K562 (cell line): ENCODE measurements at regions not wholly inside any gene's neighbourhood (a gene's known extent, or its start where the extent isn't known, plus 50 kb on each side); places are given as distances from the start of the nearest gene placed in this dataset.

Experiments used
- ATAC-seq: fragments of 200-7000 bp; cut with Tn5 transposase; 3 replicates; pipeline ENCODE4 v1.9.1; 2020; ENCODE audit warnings: moderate library complexity
- BruUV-seq: library from RNA; stranded (reverse); fragments of 400-500 nt; replicated peaks from 2 replicates; lab custom pipeline; 2021; lab: Mats Ljungman, UMichigan
- CTCF ChIA-PET: fragments of 300-600 bp; formaldehyde crosslinking; extraction: SDS; loops from one replicate; lab custom pipeline; 2021; ENCODE audit warnings: low intra/inter-chr PET ratio; lab: Yijun Ruan, JAX
- POLR2A ChIA-PET: fragments of 300-600, 350-650 bp; sonication (Branson Sonifier 250); formaldehyde crosslinking; extraction: SDS; loops from one replicate; lab custom pipeline; 2021; ENCODE audit warnings: antibody characterized with exemption, inconsistent platforms; lab: Yijun Ruan, JAX
- DNase-seq, 4 experiments: peaks; one replicate each; pipeline versions ENCODE4 v3.0.0 to v3.0.0-alpha.2; 2011 to 2018; ENCODE audit warnings: low spot score in 3 of 4, mixed read lengths in 3 of 4; ENCODE audit errors: extremely low read depth in 1 of 4
- FAIRE-seq: peaks from 2 replicates; lab custom pipeline; 2011; peaks lifted over from hg19 to GRCh38; lab: Jason Lieb, UNC
- H2AFZ ChIP-seq: 2 replicates; pipeline ENCODE4 v1.6.0; 2011; ENCODE audit warnings: low read depth, low read length, control low read depth, inconsistent platforms
- H3K27ac ChIP-seq: fragments of 200-600 bp; 3 replicates; pipeline ENCODE4 v1.8.0; 2011; ENCODE audit warnings: low read depth, mild to moderate bottlenecking, control low read depth, inconsistent platforms, low read length, moderate library complexity, mixed read lengths; ENCODE audit errors: extremely low read depth
- H3K27me3 ChIP-seq, 2 experiments: fragments of 300-600 bp in 1 of 2; 2 replicates in 1 of 2; 3 replicates in 1 of 2; pipeline versions ENCODE4 v1.6.0 to v1.8.0; 2011; ENCODE audit warnings: inconsistent platforms in 2 of 2, low read length in 2 of 2, mild to moderate bottlenecking in 1 of 2, mixed read lengths in 1 of 2, moderate library complexity in 1 of 2; ENCODE audit not compliant: control insufficient read depth in 2 of 2, insufficient read depth in 2 of 2
- H3K36me3 ChIP-seq: fragments of 300-600 bp; 3 replicates; pipeline ENCODE4 v1.8.0; 2011; ENCODE audit warnings: mild to moderate bottlenecking, low read length, inconsistent platforms; ENCODE audit not compliant: control insufficient read depth, insufficient read depth
- H3K4me1 ChIP-seq, 2 experiments: fragments of 200-600 bp in 1 of 2; replicated peaks in 1 of 2; 2 replicates in 1 of 2; 3 replicates in 1 of 2; pipeline versions ENCODE4 v1.5.1 to v1.8.0; 2011; ENCODE audit warnings: inconsistent platforms in 2 of 2, low read length in 2 of 2, mild to moderate bottlenecking in 1 of 2, mixed read lengths in 1 of 2, moderate library complexity in 1 of 2; ENCODE audit not compliant: control insufficient read depth in 2 of 2, insufficient read depth in 2 of 2
- H3K4me2 ChIP-seq: 2 replicates; pipeline ENCODE4 v1.6.1; 2011; ENCODE audit warnings: low read length, control low read depth, inconsistent platforms, mixed read lengths; ENCODE audit not compliant: insufficient read depth
- H3K4me3 ChIP-seq: fragments of 200-600 bp; sonication (generic), shearing (Covaris generic); 2 replicates; pipeline ENCODE4 v1.5.1; 2016; ENCODE audit warnings: control low read depth, inconsistent platforms
- H3K79me2 ChIP-seq: fragments of 200-600 bp; 3 replicates; pipeline ENCODE4 v1.8.0; 2011; ENCODE audit warnings: low read length, inconsistent platforms; ENCODE audit not compliant: control insufficient read depth, insufficient read depth
- H3K9ac ChIP-seq, 2 experiments: 2 replicates each; pipeline versions ENCODE4 v1.6.0 to v1.6.1; 2011; ENCODE audit warnings: low read depth in 2 of 2, low read length in 2 of 2, control low read depth in 1 of 2, inconsistent platforms in 1 of 2, mild to moderate bottlenecking in 1 of 2, mixed read lengths in 1 of 2; ENCODE audit not compliant: insufficient read depth in 1 of 2
- H3K9me1 ChIP-seq: one replicate; pipeline ENCODE4 v1.6.0; 2011; ENCODE audit warnings: inconsistent platforms, mild to moderate bottlenecking, low read length, moderate library complexity; ENCODE audit not compliant: control insufficient read depth, insufficient read depth
- H3K9me3 ChIP-seq: replicated peaks from 2 replicates; pipeline ENCODE4 v1.5.1; 2011; ENCODE audit warnings: low read depth, low read length, inconsistent platforms; ENCODE audit not compliant: control insufficient read depth, insufficient read depth
- H4K20me1 ChIP-seq: replicated peaks from 2 replicates; pipeline ENCODE4 v1.6.1; 2011; ENCODE audit warnings: low read length, inconsistent platforms, mixed read lengths; ENCODE audit not compliant: control insufficient read depth, insufficient read depth
- ARHGAP35 ChIP-seq: fragments of 450-650 bp; IDR thresholded peaks from 2 replicates; pipeline ENCODE4 v1.6.1; 2018; ENCODE audit not compliant: partially characterized antibody
- C11orf30 ChIP-seq: fragments of 450-650 bp; IDR thresholded peaks from 2 replicates; pipeline ENCODE4 v1.6.1; 2016; ENCODE audit warnings: low read depth, mild to moderate bottlenecking
- FIP1L1 ChIP-seq: fragments of 200-400 bp; formaldehyde crosslinking; IDR thresholded peaks from 2 replicates; pipeline ENCODE4 v1.6.1; 2018; ENCODE audit warnings: mild to moderate bottlenecking, low read depth, low read length; ENCODE audit not compliant: poor library complexity, severe bottlenecking
- HMGN3 ChIP-seq: IDR thresholded peaks from 2 replicates; pipeline ENCODE4 v1.6.1; 2011; ENCODE audit warnings: borderline replicate concordance, low read depth, mild to moderate bottlenecking, mixed read lengths, low read length; ENCODE audit not compliant: insufficient read length; ENCODE audit errors: extremely low read depth
- MAFF ChIP-seq: IDR thresholded peaks from 2 replicates; pipeline ENCODE4 v1.6.1; 2012; ENCODE audit warnings: low read length, improper control_type of control experiment
- SMAD3 ChIP-seq: fragments of 450-650 bp; formaldehyde crosslinking; conservative IDR thresholded peaks from 2 replicates; pipeline ENCODE4 v1.4.0; 2020; ENCODE audit warnings: mild to moderate bottlenecking
- TCFL5 ChIP-seq: fragments of 250-450 bp; sonication (Bioruptor Pico); conservative IDR thresholded peaks from 2 replicates; pipeline ENCODE4 v1.6.1; 2021; ENCODE audit warnings: mild to moderate bottlenecking, moderate library complexity, matching md5 sums
- ZNF316 ChIP-seq: fragments of 450-650 bp; IDR thresholded peaks from 2 replicates; pipeline ENCODE4 v1.6.1; 2016
- WGBS: fragments of 100-300 bp; shearing (Covaris generic); methylation state at CpG from one replicate; pipeline ENCODE4 v1.1.6; 2016; ENCODE audit warnings: low coverage, mixed read lengths; ENCODE audit not compliant: insufficient coverage; ENCODE audit errors: missing lambda C conversion rate; 5-methylcytosine and 5-hydroxymethylcytosine counted together
- in situ Hi-C: fragments of 300-500 bp; cut with MboI; formaldehyde crosslinking; loops from 4 replicates; pipeline ENCODE4 v1.15.0; 2018; ENCODE audit warnings: inconsistent platforms, mixed read lengths
- intact Hi-C: fragments of 100-400 bp; cut with micrococcal nuclease; formaldehyde crosslinking; loops from 2 replicates; pipeline ENCODE4 v1.14.2; 2022
- TF ChIP-seq, protein P1 (sequence below), 2 experiments: fragments of 200-800 bp in 1 of 2; sonication (Bioruptor generic) in 1 of 2; sonication (generic) in 1 of 2; formaldehyde crosslinking in 1 of 2; IDR thresholded peaks in 1 of 2; conservative IDR thresholded peaks in 1 of 2; 2 replicates each; pipeline versions ENCODE4 v1.5.0 to v1.6.1; 2016 to 2020; ENCODE audit warnings: missing compliant biosample characterization in 1 of 2, missing genetic modification characterization in 1 of 2, missing genetic modification reagents in 1 of 2
- TF ChIP-seq, protein P2 (sequence below), 2 experiments: fragments of 450-650 bp in 1 of 2; sonication (generic) in 1 of 2; formaldehyde crosslinking in 1 of 2; IDR thresholded peaks in 1 of 2; conservative IDR thresholded peaks in 1 of 2; 2 replicates each; pipeline versions ENCODE4 v1.6.1 to v1.8.1; 2016 to 2023; ENCODE audit warnings: mild to moderate bottlenecking in 2 of 2, moderate library complexity in 2 of 2, inconsistent platforms in 1 of 2, missing genetic modification reagents in 1 of 2

DNA sequence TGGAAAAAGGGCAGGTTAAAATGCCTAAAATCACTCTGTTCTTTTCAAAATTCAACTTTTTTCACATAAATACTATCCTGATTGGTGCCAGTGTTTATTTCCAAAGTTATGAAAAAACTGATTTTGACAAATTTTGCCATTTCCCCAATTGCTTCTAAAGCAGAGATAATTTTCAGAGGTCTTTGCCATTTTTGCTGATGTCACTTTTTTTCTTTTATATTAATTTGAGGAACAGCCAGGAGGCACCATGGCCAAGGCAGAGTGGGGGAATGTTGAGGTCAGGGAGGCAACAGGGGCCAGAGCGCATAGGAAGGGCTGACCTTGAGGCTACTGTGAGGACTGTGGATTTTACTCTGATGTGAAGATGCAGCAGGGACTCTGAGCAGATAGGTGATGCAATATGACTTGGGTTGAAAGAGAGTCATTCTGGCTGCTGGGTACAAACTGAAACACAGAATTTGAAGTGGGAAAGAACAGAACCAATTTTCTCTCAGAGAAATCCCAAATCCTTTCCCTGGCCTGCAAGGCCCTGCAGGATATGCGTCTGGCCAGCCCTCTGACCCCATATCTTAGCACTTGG, 75.1 kb upstream of the LDAH start:
- BruUV-seq, result no TSS peak
- TF ChIP-seq C11orf30, result peak; percentile 29; the same call in 1 of the 2 replicates
- peak; percentile 54 for TF ChIP-seq ZNF316
- TF ChIP-seq MAFF, result peak; percentile 23; the same call in 1 of the 2 replicates
- TF ChIP-seq, protein P1, sequence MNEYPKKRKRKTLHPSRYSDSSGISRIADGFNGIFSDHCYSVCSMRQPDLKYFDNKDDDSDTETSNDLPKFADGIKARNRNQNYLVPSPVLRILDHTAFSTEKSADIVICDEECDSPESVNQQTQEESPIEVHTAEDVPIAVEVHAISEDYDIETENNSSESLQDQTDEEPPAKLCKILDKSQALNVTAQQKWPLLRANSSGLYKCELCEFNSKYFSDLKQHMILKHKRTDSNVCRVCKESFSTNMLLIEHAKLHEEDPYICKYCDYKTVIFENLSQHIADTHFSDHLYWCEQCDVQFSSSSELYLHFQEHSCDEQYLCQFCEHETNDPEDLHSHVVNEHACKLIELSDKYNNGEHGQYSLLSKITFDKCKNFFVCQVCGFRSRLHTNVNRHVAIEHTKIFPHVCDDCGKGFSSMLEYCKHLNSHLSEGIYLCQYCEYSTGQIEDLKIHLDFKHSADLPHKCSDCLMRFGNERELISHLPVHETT (CRISPR knock-in tag; conservative IDR thresholded peaks at IDR 0.05 in 1 of 2, IDR thresholded peaks at IDR 0.05 in 1 of 2), result no peak
- TF ChIP-seq, protein P2, sequence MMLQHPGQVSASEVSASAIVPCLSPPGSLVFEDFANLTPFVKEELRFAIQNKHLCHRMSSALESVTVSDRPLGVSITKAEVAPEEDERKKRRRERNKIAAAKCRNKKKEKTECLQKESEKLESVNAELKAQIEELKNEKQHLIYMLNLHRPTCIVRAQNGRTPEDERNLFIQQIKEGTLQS (IDR thresholded peaks at IDR 0.05), result 0 out of 2 replicates have a peak, but pooled peaks have one; percentile 24
- TF ChIP-seq, protein P2 (CRISPR knock-in tag; conservative IDR thresholded peaks at IDR 0.05), result no peak
- TF ChIP-seq HMGN3, result no peak
- no peak for TF ChIP-seq SMAD3 (CRISPR knock-in tag)
- TF ChIP-seq TCFL5 (CRISPR knock-in tag), result no peak
- no peak for TF ChIP-seq ARHGAP35
- TF ChIP-seq FIP1L1, result no peak
- no peak overlapping the region for H3K4me2 ChIP-seq
- H3K9ac ChIP-seq, result no peak overlapping the region
- DNase-seq (no peak), ATAC-seq (no peak), FAIRE-seq (no peak)
- POLR2A ChIA-PET, result no interaction called here
- intact Hi-C loops (no loop called here), in situ Hi-C loops (no loop called here)
- H3K9me1 ChIP-seq, result no peaks in the 10 kb centered on the region
- H3K9me3 ChIP-seq, result no peaks in the 10 kb centered on the region
- H3K79me2 ChIP-seq, result no peaks in the 10 kb centered on the region
- 0% methylated on average over 2 of the region's 2 CpGs for WGBS
- no peak overlapping the region for H2AFZ ChIP-seq
- H3K36me3 ChIP-seq, result no peaks in the 10 kb centered on the region
- peaks cover 0 to 10% of the 10 kb centered on the region in 2 experiments; a peak in 1 of 5 replicates for H3K27me3 ChIP-seq
- no peak overlapping the region for H3K27ac ChIP-seq
- no peak overlapping the region for H3K4me3 ChIP-seq
- H3K4me1 ChIP-seq, result no peaks in the 10 kb centered on the region
- H4K20me1 ChIP-seq, result no peaks in the 10 kb centered on the region
- CTCF ChIA-PET, result no interaction called here
